HG02642 (cell line): ENCODE measurements at regions not wholly inside any gene's neighbourhood (a gene's known extent, or its start where the extent isn't known, plus 50 kb on each side); places are given as distances from the start of the nearest gene placed in this dataset.

Experiments used
- ATAC-seq: cut with Tn5 transposase; IDR thresholded peaks from one replicate; pipeline ENCODE4 v1.9.1; 2021; ENCODE audit warnings: mild to moderate bottlenecking; ENCODE audit not compliant: unreplicated experiment, poor library complexity

DNA sequence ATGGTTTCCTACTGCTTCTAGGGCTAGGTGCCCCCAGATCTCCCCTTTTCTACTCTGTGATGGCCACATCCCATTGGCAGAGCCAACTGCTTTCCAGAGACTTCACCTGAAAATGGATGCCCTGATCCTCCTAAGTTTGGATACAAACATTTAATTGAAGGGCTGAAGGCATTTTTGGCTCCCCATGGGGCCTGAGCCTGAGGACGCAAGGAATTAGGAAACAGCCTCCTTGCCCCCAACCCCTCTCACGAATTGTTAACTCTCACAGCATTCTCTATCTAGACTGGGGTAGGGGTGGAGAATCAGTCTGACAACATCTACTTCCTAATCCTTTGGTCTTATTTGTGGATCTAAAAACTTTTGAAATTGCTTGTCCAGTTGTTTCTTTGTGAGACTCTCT, 108.5 kb upstream of the KCNK2 start:
- ATAC-seq: no peak

DNA sequence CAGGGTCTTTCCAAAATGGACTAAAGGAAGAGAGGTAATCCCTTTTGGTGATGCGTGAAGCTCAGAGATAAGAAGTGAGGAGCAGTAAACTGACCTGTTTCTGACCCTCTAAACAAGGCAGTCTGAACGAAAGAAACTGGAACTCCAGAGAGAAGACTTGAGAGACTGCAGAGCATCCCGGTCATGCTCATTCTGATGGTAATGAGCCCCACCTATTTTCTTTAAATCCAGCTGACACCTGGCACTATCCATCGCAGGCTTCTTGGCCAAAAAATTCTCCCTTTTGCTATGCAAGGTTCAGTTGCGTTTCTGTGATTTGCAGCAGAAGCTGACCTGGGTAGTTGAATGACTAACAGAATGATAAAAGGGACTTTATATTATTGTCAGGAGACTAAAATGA, 105.9 kb upstream of the KCNK2 start:
- no peak for ATAC-seq

GRCh38 chr1:214977110-214977509, 105.4 kb upstream of the KCNK2 start:
- ATAC-seq: no peak

GRCh38 chr1:214977700-214978374, 104.7 kb upstream of the KCNK2 start:
- no peak for ATAC-seq

DNA sequence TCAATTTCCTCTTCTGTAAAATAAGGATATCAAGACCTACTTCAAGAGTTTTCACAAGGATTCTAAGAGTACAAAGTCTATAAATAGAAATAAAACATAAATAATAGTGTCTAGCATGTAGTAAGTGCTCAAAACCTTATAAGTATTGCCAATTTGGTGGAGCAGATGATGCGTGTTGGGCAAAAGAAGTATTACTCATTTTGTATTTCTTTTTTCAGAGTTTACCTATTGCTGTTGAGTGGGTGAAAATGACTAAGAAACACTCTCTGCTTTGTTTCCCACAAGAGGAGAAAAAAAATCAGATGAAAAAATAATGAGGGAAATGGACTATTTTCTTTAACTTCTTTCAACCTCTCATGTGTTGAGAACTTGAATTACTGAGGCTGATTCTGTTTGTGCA, 103.3 kb upstream of the KCNK2 start:
- no peak for ATAC-seq

- no peak for ATAC-seq
These were observed 101.6 kb upstream of the KCNK2 start for GRCh38 chr1:214980921-214981320.

DNA sequence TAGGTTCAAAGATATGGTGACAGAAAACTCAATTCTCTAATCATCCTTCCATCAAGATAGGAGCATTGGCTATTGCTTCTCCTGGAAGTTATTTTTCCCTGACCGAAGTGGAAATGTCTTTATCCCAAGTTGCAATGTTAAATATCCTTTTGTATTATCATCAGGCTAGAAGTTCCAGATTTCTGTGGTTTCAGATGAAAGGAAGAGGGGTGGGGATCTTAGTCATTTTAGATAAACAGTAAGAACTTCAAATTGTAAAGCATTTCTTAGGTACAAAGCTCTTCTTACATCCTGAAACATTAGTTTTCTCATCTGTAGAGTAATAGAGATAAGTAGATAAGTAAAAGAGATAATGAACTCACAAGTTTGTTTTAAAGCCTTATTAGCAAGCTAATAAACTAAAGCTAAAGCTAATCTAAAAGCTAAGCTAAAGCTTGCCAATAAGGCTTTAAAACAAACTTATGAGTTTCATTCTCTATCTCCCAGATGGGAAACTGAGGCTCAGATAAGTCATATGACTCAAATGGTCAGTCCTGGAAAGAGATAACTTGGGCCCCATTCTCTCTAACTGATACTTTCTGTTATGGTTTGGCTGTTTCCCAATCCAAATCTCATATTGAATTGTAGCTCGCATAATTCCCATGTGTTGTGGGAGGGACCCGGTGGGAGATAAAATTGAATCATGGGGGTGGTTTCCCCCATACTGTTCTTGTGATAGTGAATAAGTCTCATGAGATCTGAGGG, 99.2 kb upstream of the KCNK2 start:
- no peak for ATAC-seq

GRCh38 chr1:214989341-214989740, 93.2 kb upstream of the KCNK2 start:
- no peak for ATAC-seq

DNA sequence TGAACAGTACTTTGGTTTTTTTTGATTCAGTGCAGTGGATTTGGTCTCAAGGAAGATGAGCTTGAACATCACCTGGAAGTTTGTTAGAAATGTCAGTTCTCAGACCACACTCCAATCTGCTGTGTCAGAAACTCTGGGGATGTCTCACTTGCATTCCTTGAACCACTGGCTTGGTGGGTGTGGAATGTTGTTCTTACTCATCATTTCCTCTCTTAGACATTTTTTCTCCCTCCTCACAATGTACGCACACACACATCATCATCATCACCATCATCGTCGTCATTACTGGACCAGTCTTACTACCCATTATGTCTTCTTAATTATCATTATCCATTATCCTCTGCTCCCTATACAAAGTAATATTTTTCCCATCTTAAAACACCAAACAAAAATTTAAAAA, 91.9 kb upstream of the KCNK2 start:
- no peak for ATAC-seq

GRCh38 chr1:214991691-214992315, 90.7 kb upstream of the KCNK2 start:
- ATAC-seq: no peak

DNA sequence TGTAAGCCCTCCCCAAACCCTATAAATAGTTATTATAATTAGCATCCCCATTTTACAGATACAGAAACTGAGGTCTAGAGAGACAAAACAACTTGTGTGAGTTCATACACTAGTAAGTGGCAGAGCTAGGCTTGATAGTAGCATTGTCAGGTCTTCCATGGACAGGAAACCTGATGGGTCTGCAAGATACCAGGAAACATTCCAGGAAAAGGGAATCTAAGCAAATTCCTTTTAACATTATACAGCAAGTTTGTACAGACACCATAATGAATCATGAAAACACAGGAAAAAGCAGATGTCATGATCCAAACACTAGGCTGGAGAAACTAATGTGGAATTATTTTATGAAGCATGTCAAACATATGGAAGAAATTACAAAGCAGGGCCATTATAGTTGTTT, 89.1 kb upstream of the KCNK2 start:
- no peak for ATAC-seq

DNA sequence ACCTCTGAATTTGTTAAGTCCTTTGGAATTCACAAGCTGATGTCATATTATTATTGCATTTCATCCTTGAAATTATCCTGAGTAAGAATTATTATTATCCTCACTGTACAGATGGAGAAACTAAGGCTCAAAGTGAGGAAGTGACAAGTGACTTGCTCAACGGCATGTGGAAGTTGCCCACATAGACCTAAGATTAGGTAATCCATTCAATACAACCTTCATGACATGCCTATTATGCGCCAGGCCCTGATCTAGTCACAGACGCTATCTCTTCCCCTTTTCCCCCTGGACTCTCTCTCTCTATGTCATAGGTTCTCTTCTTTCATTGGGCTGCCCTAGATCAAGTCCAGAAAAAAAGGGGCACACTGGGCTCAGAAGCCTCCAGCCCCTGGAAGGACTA, 84.9 kb upstream of the KCNK2 start:
- no peak for ATAC-seq

DNA sequence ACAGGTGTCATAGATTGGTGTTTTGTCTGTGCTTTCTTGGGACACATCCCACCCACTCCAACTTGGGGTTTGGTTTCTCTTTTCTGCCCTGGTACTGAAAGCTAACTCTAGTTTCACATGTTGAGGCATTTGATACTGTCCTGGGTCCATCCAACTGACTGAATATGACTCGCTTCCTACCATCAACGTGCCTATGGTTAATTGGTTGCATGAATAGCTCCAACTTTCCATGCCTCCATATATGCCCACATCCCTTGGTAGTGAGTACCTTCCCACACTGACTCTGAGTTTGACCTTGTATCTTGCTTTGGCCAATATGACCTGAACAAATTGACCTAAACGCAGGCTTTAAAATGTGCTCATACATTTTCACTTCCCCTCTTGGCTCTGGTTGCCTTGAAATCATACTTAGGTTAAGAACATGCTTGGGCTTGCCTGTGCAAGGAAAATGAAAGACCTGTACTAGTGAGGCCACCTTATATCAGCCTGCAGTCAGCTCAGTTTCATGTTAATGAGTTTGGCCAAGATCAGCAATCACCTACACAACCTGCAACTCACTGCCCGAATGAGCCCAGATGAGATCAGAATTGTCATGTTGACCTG, 81.0 kb upstream of the KCNK2 start:
- peak; percentile 88 for ATAC-seq

GRCh38 chr1:215002471-215002870, 80.1 kb upstream of the KCNK2 start:
- ATAC-seq: no peak

GRCh38 chr1:215003686-215004085, 78.9 kb upstream of the KCNK2 start:
- no peak for ATAC-seq

GRCh38 chr1:215004121-215004827, 78.3 kb upstream of the KCNK2 start:
- no peak for ATAC-seq

GRCh38 chr1:215005078-215005477, 77.5 kb upstream of the KCNK2 start:
- ATAC-seq: no peak

DNA sequence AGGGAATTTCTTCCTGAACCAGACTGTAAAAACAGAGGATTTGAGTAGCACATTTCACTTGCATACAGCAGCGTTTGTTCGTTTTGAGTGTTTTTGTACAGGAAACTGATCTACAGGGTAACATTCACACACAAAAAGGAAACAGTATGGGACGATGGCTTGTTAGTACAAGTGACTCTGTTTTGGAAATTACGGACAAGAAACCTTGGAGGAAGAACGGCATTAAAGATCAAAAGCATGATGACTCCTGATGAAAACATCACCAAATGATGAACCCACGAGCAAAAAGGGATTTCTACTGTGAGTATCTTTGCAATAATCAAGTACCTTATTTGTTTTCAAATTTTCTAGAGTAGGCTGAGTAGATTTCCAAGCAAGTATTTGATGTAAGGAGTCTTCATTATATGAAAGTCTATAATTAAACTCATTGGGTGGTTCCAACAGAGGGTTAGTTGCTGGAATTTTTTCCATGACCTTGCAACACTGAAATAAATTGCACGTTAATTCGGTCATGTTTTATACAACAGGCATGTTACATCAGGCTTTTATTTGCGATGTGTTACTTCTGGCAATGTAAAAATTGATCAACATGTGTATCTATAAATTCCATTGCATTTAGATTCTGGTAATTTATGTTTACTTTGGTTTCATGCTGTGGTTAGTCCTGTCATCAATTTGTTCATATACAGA, 76.7 kb upstream of the KCNK2 start:
- no peak for ATAC-seq

DNA sequence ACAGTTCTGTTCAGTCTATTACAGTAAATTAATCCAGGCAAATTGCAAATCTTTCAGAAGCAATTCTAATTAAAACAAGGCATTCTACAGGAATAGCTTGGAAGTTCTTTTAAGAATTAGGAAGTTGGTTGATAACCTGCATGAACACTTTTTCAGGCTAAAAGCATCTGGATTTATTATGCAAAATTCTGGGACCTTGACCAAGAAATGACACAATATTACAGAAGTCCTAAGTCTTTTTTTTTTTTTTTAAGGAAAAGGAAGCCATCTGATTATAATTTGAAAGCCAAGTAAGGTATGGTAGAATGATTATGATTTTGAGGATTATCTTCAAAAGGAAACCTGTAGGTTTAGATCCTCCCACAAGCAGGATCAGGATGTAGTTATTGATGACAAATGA, 74.7 kb upstream of the KCNK2 start:
- no peak for ATAC-seq

GRCh38 chr1:215018555-215018954, 64.0 kb upstream of the KCNK2 start:
- ATAC-seq: no peak
